ENCODE measurements at regions not wholly inside any gene's neighbourhood (a gene's known extent, or its start where the extent isn't known, plus 50 kb on each side); places are given as distances from the start of the nearest gene placed in this dataset.

GRCh38 chr4:79472036-79472435 lies 64.0 kb upstream of the GK2 start:
- TF ChIP-seq NR1H2 (CRISPR knock-in tag; IDR thresholded peaks at IDR 0.05) (no peak), SP1 (CRISPR knock-in tag; conservative IDR thresholded peaks at IDR 0.05) (no peak), CTCF (IDR thresholded peaks at IDR 0.05) (no peak), NFYB (CRISPR knock-in tag; conservative IDR thresholded peaks at IDR 0.05; ENCODE audit: low read depth) (no peak), IRF1 (CRISPR knock-in tag; IDR thresholded peaks at IDR 0.05) (no peak), EMX1 (CRISPR knock-in tag; IDR thresholded peaks at IDR 0.05) (no peak), FOXP4 (CRISPR knock-in tag; IDR thresholded peaks at IDR 0.05) (no peak), JUN (CRISPR knock-in tag; IDR thresholded peaks at IDR 0.05) (no peak), PREB (CRISPR knock-in tag; IDR thresholded peaks at IDR 0.05; ENCODE audit: borderline replicate concordance) (no peak)
